ENCODE measurements at regions not wholly inside any gene's neighbourhood (a gene's known extent, or its start where the extent isn't known, plus 50 kb on each side); places are given as distances from the start of the nearest gene placed in this dataset.

DNA sequence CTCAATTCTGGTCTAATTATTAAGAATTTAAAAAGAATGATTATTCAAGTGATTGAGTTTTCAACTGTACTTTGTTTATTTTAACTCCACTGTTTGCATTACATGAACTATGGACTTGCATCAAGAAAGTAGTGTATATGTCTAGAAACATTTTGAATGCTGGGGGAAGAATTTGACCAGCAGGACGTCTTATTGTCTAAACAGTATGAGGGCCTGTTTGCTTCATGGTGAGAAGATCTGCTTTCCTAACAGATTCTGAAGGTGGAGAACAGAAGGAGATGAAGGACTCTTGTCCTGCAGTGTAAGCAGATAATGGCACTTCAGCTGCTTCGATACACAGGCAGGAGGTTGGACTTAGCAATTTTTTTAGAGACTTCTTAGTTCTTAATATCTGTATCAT lies 176.0 kb downstream of the DACT1 start:
- DNase-seq (ENCODE audit: low spot score), result no peak

GRCh38 chr14:58814466-58814865 lies 176.7 kb downstream of the DACT1 start:
- DNase-seq (ENCODE audit: low spot score), result no peak

GRCh38 chr14:58815161-58815701 lies 177.5 kb downstream of the DACT1 start:
- DNase-seq (ENCODE audit: low spot score), result no peak

DNA sequence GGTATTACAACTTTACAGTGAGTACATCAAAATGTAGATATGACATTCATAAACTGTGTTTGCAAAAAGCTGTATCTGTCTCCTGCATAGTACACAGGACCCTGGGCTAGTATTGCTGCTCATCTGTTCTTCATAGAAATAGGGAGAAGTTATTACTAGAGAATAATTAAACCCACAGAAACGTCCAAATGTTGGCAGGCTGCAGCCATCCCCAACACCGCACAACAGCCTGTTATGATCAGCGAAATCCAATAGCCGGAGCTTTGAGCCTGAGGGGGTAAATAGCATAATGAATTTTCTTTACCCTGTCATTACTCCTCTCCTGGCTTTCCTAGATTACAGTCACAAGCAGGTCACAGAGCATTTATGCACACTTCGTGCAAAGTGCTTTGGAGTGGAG lies 178.0 kb downstream of the DACT1 start:
- DNase-seq (ENCODE audit: low spot score), result no peak

DNA sequence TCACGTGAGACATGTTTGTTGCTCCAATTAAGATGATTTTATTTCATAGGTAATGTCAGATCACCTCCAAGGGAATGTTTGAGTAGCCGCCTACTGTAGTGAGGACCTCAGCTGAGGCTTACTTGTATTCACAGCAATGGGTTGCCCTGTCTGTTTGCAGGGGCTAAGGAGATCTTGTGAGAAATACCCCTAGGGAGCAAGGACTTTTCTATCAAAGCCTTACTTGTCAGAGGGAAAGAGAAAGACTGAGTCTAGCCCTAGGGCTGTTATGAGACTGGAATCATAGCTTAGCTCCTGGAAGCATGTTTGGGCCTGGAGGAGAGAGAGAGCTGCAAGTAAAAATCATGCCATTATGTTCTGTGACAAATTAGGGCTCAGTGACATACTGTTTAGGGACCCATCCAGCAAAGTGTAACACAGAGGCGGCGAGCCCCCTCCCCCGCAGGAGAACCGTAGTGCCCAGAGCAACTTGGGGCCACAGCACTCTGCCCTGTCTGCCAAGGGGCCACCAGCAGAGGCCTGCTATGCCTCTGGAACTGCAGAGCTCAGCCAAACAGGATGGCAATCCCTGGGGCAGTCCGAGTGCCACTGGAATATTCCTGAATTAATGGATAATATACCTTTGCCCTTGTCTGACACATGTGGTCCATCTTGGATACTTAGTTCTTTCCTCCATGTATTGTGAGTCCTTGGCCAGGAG lies 178.8 kb downstream of the DACT1 start:
- DNase-seq (ENCODE audit: low spot score), result no peak

- DNase-seq (ENCODE audit: low spot score), result no peak
These were observed 180.1 kb downstream of the DACT1 start for GRCh38 chr14:58817846-58818245.

DNA sequence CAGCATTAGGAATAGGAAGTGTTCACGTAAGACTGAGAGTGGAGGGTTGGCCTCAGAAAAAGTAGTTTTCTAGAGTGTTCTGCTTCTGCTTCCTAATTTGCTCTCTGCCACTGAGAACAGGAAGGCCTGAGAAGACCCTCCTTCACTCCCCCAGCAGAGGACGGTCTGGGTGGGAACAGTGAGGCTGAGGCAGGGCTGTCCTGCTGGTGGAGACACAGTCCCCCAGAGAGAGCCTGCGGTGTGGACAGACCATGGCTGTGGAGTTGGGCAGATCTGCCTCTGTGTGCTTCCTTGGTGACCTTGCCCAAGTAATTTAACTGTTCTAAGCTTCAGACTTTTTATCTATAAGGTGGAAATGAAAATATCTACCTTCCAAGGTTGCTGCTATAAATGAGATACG lies 182.3 kb downstream of the DACT1 start:
- no peak for DNase-seq (ENCODE audit: low spot score)

DNA sequence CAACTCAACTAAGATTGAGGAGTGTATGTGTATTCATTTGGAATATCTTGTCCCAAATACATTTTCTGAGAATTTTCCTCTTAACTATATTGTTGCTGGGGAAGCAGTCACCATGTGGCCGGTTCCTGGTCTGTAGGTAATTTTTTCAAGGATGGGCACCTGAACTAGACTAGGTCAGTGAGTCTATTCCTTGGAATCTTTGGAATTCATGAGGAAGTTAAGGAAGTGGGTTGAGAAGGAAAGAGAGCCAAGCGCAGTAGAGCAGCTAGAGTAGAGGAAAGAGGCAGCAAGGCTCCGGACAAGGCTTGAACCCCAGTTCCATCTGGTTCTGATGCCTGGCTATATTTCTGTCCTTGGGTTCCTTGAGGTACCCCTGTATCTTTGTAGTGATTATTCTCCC lies 183.7 kb downstream of the DACT1 start:
- no peak for DNase-seq (ENCODE audit: low spot score)

GRCh38 chr14:58822856-58823255 lies 185.1 kb downstream of the DACT1 start:
- no peak for DNase-seq (ENCODE audit: low spot score)

DNA sequence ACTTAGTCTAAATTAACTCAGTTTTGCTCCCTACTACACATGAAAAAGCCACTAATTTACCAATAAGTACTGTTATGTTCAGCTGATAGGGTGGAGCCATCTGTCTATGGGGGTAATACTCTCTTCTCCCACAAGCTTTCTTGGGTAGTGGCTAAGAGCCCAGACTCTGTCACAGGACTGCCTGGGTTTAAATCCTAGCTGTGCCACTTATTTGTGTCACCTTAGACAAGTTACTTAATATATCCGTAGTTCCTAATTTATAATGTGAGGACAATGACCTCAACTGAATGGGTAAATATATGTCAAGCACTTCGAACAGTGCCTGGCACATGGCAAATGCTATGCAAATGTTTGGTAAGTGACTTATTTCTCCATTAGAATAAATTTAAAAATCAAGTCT lies 185.6 kb downstream of the DACT1 start:
- DNase-seq (ENCODE audit: low spot score), result no peak

DNA sequence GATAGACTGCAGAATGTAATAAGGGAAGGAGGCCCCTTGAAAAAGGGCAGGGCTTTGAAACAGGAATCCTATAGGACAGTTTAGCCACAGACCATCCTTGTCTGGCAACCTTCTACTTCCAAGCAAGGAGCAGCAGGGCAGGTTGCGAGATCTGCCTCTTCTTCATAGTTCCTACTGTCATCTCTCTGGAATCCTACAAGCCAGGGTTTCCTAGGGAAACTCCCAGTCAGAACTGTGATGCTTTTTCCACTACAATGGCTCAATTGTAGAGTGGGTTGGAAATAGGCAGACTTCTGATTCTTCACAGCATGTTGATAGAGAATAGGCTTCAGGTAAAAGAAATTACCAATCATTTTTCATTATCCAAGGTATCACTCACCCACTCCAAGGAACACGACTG lies 186.3 kb downstream of the DACT1 start:
- DNase-seq (ENCODE audit: low spot score), result no peak

DNA sequence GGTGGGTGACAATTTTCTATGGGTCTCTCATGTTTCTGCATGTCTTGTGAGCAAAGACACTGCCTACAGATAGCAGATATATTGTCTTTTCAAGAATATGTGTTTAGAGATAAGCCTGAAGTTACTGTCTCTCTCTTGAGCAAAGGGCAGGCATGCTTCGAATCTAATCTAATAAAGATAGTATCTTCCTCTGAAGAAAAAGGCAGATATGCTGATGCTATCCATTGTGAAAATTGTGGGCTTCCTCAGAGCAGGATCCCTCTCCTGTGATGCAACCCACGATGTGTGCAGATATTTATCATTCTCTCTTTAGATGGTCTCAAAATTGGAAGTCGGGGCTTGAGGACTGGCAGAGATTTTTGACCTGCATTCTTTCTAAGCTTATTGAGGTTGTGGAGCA lies 187.0 kb downstream of the DACT1 start:
- no peak for DNase-seq (ENCODE audit: low spot score)

GRCh38 chr14:58825606-58826005 lies 187.8 kb downstream of the DACT1 start:
- DNase-seq (ENCODE audit: low spot score), result no peak

DNA sequence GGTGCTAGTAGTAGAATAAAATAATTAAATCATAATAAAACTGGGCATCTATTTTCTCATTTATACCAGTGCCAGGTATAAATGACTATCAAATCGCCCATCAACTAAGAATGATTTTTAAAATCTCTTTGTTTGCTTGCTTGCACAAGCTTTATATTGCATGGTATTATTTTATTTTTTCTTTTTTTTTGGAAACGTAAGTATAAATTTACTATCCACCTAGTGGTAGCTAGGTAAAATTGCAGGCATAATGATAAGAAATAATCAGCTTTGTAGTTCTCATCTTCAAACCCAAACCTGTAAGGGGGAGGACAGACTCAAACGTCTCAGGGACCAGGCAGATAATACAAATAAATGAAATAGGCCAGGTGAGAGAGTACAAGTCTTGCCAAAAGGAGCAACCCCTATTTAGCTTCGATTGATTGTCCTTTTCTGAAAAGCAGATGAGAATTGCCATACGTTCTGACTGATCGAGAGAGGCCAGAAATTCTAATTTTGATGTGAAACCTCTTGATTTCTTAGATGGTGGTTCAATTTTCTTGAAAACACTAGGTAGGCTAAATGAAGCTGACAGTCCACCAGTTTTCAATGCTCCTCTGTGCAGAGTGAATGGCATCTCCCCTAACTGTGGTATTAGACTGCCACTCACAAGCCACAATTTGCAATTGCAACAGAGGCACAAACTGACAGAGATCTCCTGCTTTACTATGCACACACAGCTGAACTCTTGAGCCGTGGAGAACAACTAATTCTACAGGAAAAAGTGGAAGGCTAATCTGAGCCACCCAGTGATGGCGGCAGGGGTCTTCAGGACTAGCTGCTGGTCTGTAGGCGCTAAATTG lies 189.3 kb downstream of the DACT1 start:
- DNase-seq (ENCODE audit: low spot score), result no peak

DNA sequence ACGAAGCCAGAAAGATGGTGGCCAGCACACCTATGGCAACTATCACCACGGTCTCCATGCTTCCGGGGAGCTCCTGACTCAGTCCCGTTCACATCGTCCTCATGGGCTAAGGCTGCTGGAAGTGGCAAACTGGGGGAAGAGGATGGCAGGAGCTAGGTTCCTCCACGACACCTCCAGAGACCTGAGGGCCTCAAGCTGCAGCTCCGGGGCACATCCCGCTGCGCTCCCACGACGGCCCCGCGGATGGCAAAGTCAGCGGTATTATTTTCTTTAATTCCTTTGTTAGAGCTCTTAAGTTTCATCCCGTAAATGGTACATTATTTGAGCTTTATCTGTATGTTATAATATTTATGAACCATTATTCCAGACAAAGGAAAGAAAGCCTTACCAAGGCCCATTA lies 190.5 kb downstream of the DACT1 start:
- DNase-seq (ENCODE audit: low spot score), result no peak

DNA sequence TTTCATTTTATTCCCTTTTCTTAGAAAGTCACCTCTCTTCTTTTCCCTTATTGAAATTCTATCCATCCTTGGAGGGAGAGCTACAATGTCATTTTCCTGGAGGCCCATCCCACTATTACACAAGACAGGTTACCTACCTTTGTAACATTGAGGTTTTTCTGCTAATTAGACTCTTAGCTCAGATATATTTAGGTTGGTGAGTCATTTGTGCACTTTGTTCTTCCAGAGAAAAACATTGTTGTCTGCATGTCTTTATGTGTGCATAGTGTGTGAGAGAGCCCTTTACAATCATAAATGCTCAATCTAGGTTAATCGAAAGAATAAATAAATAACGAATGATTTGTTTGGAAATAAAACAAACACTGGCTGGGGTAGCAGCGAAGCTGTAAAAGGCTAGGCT lies 191.8 kb downstream of the DACT1 start:
- DNase-seq (ENCODE audit: low spot score), result no peak

DNA sequence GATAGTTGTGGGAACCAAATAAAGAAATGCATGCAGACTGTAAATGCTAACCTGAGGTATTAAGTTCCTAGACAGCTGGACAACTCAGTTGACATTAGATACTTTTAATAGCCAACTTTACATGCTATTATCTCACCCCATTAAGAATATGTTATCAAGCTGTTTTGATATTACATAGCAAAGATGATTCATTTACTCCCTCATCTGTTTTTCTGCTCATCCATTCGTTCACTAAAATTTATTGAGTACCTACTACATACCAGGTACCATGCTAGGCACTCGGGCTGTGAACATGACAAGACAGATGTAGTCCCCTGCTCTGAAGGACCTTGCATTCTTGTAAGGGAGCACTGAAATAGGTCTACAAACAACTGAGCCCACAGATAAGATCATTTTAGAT lies 192.4 kb downstream of the DACT1 start:
- DNase-seq (ENCODE audit: low spot score), result no peak

- DNase-seq (ENCODE audit: low spot score), result no peak
These were observed 194.3 kb downstream of the DACT1 start for GRCh38 chr14:58832095-58832521.

GRCh38 chr14:58833634-58834378 lies 196.0 kb downstream of the DACT1 start:
- no peak for DNase-seq (ENCODE audit: low spot score)

GRCh38 chr14:58836303-58836974 lies 198.7 kb downstream of the DACT1 start:
- no peak for DNase-seq (ENCODE audit: low spot score)

DNA sequence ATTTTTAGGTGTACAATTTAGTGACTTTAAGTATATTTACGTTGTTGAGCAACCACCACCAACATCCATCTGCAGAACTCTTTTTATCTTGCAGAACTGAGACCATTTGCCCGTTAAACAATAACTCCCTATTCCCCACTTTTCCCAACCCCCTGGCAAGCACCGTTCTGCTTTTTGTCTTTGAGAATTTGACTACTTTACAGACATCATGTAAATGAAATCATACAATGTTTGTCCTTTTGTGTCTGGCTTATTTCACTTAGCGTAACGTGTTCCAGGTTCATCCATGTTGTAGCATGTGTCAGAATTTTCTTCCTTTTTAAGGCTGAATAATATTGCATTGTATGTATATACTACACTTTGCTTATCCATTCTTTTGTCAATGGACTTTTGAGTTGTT lies 201.5 kb downstream of the DACT1 start:
- DNase-seq (ENCODE audit: low spot score), result no peak

- no peak for DNase-seq (ENCODE audit: low spot score)
These were observed 206.8 kb downstream of the DACT1 start for GRCh38 chr14:58844544-58844943.

All from left forelimb (tissue), 1 donor.